ENCODE measurements at regions not wholly inside any gene's neighbourhood (a gene's known extent, or its start where the extent isn't known, plus 50 kb on each side); places are given as distances from the start of the nearest gene placed in this dataset.

- TF ChIP-seq TEAD4 (IDR thresholded peaks at IDR 0.05; ENCODE audit: low read depth, low read length) (no peak), SIN3A (conservative IDR thresholded peaks at IDR 0.05 in 1 of 2, IDR thresholded peaks at IDR 0.05 in 1 of 2; ENCODE audit: low read depth in 1 of 2, low read length in 2 of 2) (no peak), POLR2A (IDR thresholded peaks at IDR 0.05; ENCODE audit: control extremely low read depth in 1 of 2, low read depth in 2 of 2, low read length in 2 of 2) (no peak), CTCF (IDR thresholded peaks at IDR 0.05; ENCODE audit: control extremely low read depth in 1 of 3, insufficient read depth in 1 of 3, low read depth in 1 of 3, low read length in 3 of 3) (peak in 2 of 3 experiments; percentile 20 to 57; a peak in 2 of 4 replicates), POLR2AphosphoS5 (IDR thresholded peaks at IDR 0.05; ENCODE audit: low read depth, low read length) (no peak), ASH2L (IDR thresholded peaks at IDR 0.05; ENCODE audit: low read length) (no peak), CBX5 (IDR thresholded peaks at IDR 0.05; ENCODE audit: low read depth, low read length) (no peak), RAD21 (IDR thresholded peaks at IDR 0.05 in 1 of 2, conservative IDR thresholded peaks at IDR 0.05 in 1 of 2; ENCODE audit: low read depth in 2 of 2, low read length in 2 of 2) (peak; percentile 55 to 70)
Observed at GRCh38 chr3:104628185-104628789, 738.4 kb upstream of the ALCAM start.
